H1 (cell line): ENCODE measurements at regions not wholly inside any gene's neighbourhood (a gene's known extent, or its start where the extent isn't known, plus 50 kb on each side); places are given as distances from the start of the nearest gene placed in this dataset.

Experiments used
- CTCF ChIA-PET: fragments of 300-600 bp; sonication (Branson Sonifier 250); formaldehyde crosslinking; loops from one replicate; lab custom pipeline; 2021; ENCODE audit not compliant: partially characterized antibody; lab: Charles Lee
- POLR2A ChIA-PET: fragments of 300-600 bp; sonication (Branson Sonifier 250); formaldehyde crosslinking; loops from one replicate; lab custom pipeline; 2021; ENCODE audit warnings: inconsistent platforms; ENCODE audit not compliant: partially characterized antibody; lab: Charles Lee
- DNase-seq, 2 experiments: peaks; one replicate each; pipeline versions ENCODE4 v3.0.0 to v3.0.0-alpha.2; 2010 to 2022; ENCODE audit warnings: low spot score in 2 of 2, low read depth in 1 of 2, mixed read lengths in 1 of 2
- FAIRE-seq: peaks from 2 replicates; lab custom pipeline; 2011; peaks lifted over from hg19 to GRCh38; lab: Jason Lieb, UNC
- H2AFZ ChIP-seq: 2 replicates; pipeline ENCODE4 v1.8.1; 2012; ENCODE audit warnings: low read length, inconsistent platforms
- H2AK5ac ChIP-seq: 2 replicates; pipeline ENCODE4 v1.6.1; 2013; ENCODE audit warnings: low read depth, low read length
- H2BK120ac ChIP-seq: replicated peaks from 2 replicates; pipeline ENCODE3; 2013; ENCODE audit warnings: low read depth, low read length, inconsistent platforms
- H2BK12ac ChIP-seq: 2 replicates; pipeline ENCODE4 v1.6.1; 2013; ENCODE audit warnings: low read depth, low read length
- H2BK15ac ChIP-seq: 2 replicates; pipeline ENCODE4 v1.6.1; 2013; ENCODE audit warnings: low read length
- H2BK20ac ChIP-seq: 2 replicates; pipeline ENCODE4 v1.6.1; 2013; ENCODE audit warnings: low read length
- H2BK5ac ChIP-seq: 2 replicates; pipeline ENCODE4 v1.6.1; 2013; ENCODE audit warnings: low read depth, low read length
- H3K14ac ChIP-seq: 2 replicates; pipeline ENCODE4 v1.6.1; 2013; ENCODE audit warnings: inconsistent platforms; ENCODE audit not compliant: insufficient read length
- H3K18ac ChIP-seq: 2 replicates; pipeline ENCODE4 v1.6.1; 2013; ENCODE audit warnings: low read length; ENCODE audit errors: extremely low read depth
- H3K23ac ChIP-seq: 2 replicates; pipeline ENCODE4 v1.6.1; 2013; ENCODE audit warnings: inconsistent platforms; ENCODE audit not compliant: insufficient read length
- H3K23me2 ChIP-seq: 2 replicates; pipeline ENCODE4 v1.6.1; 2013; ENCODE audit warnings: low read depth, low read length
- H3K27ac ChIP-seq: 2 replicates; pipeline ENCODE4 v1.6.1; 2011; ENCODE audit warnings: low read depth, low read length, inconsistent platforms
- H3K27me3 ChIP-seq, 4 experiments: replicated peaks in 1 of 4; 1 replicate in 1 of 4; 2 replicates in 3 of 4; pipeline versions ENCODE4 v1.6.1 to v1.8.1; 2011 to 2013; ENCODE audit warnings: low read length in 3 of 4, mild to moderate bottlenecking in 3 of 4, inconsistent platforms in 2 of 4, mixed read lengths in 2 of 4, moderate library complexity in 1 of 4; ENCODE audit not compliant: control insufficient read depth in 3 of 4, insufficient read depth in 3 of 4; ENCODE audit errors: extremely low read depth in 1 of 4
- H3K36me3 ChIP-seq, 4 experiments: 2 replicates each; pipeline versions ENCODE4 v1.6.1 to v1.8.1; 2011 to 2013; ENCODE audit warnings: mild to moderate bottlenecking in 4 of 4, low read length in 3 of 4, moderate library complexity in 2 of 4, control low read depth in 1 of 4, inconsistent platforms in 1 of 4; ENCODE audit not compliant: insufficient read depth in 4 of 4, control insufficient read depth in 2 of 4
- H3K4ac ChIP-seq: replicated peaks from 2 replicates; pipeline ENCODE3; 2013; ENCODE audit warnings: low read length, low read depth, mixed read lengths, inconsistent platforms; ENCODE audit not compliant: insufficient read length
- H3K4me1 ChIP-seq, 4 experiments: replicated peaks in 1 of 4; 1 replicate in 1 of 4; 2 replicates in 3 of 4; pipeline versions ENCODE4 v1.6.1 to v1.8.1; 2011 to 2013; ENCODE audit warnings: low read length in 3 of 4, inconsistent platforms in 2 of 4, mixed read lengths in 1 of 4; ENCODE audit not compliant: insufficient read depth in 4 of 4, control insufficient read depth in 3 of 4
- H3K4me2 ChIP-seq, 2 experiments: 2 replicates each; pipeline versions ENCODE4 v1.6.1 to v1.8.1; 2011 to 2013; ENCODE audit warnings: low read depth in 2 of 2, low read length in 2 of 2, control low read depth in 1 of 2, inconsistent platforms in 1 of 2, mild to moderate bottlenecking in 1 of 2; ENCODE audit not compliant: insufficient read depth in 1 of 2
- H3K4me3 ChIP-seq, 4 experiments: fragments of 200-600, 300-600 bp in 1 of 4; sonication (generic), shearing (Covaris generic), sonication (Bioruptor Twin) in 1 of 4; 2 replicates each; pipeline versions ENCODE4 v1.5.1 to v1.8.1; 2011 to 2016; ENCODE audit warnings: low read length in 4 of 4, low read depth in 3 of 4, control low read depth in 2 of 4, inconsistent platforms in 2 of 4, mild to moderate bottlenecking in 2 of 4, mixed read lengths in 1 of 4, moderate library complexity in 1 of 4; ENCODE audit not compliant: insufficient read depth in 2 of 4; ENCODE audit errors: extremely low read depth in 1 of 4
- H3K56ac ChIP-seq: replicated peaks from 2 replicates; pipeline ENCODE3; 2013; ENCODE audit warnings: low read depth, mild to moderate bottlenecking, mixed read lengths, low read length, inconsistent platforms; ENCODE audit not compliant: insufficient read length
- H3K79me1 ChIP-seq: 2 replicates; pipeline ENCODE4 v1.6.1; 2013; ENCODE audit warnings: low read depth, low read length, control low read depth
- H3K79me2 ChIP-seq, 2 experiments: 2 replicates each; pipeline versions ENCODE4 v1.6.1 to v1.8.1; 2012 to 2013; ENCODE audit warnings: low read length in 2 of 2, mild to moderate bottlenecking in 2 of 2, inconsistent platforms in 1 of 2; ENCODE audit not compliant: insufficient read depth in 2 of 2, control insufficient read depth in 1 of 2
- H3K9ac ChIP-seq, 4 experiments: replicated peaks in 1 of 4; 1 replicate in 1 of 4; 2 replicates in 3 of 4; pipeline versions ENCODE4 v1.6.1 to v1.8.1; 2011 to 2013; ENCODE audit warnings: low read depth in 3 of 4, low read length in 3 of 4, control low read depth in 2 of 4, mild to moderate bottlenecking in 2 of 4, moderate library complexity in 2 of 4, inconsistent platforms in 1 of 4; ENCODE audit errors: extremely low read depth in 1 of 4
- H3K9me3 ChIP-seq, 2 experiments: 2 replicates each; pipeline versions ENCODE4 v1.6.1 to v1.8.1; 2012 to 2013; ENCODE audit warnings: mild to moderate bottlenecking in 2 of 2, moderate library complexity in 2 of 2, control low read depth in 1 of 2, inconsistent platforms in 1 of 2, low read depth in 1 of 2, low read length in 1 of 2, mixed read lengths in 1 of 2; ENCODE audit not compliant: insufficient read depth in 2 of 2
- H4K20me1 ChIP-seq, 2 experiments: replicated peaks in 1 of 2; 2 replicates each; pipeline versions ENCODE3 to v1.8.1; 2011 to 2013; ENCODE audit warnings: inconsistent platforms in 2 of 2, low read length in 2 of 2, mild to moderate bottlenecking in 1 of 2; ENCODE audit not compliant: insufficient read depth in 2 of 2, control insufficient read depth in 1 of 2
- H4K5ac ChIP-seq: 2 replicates; pipeline ENCODE4 v1.6.1; 2013; ENCODE audit warnings: low read length, low read depth, mixed read lengths, inconsistent platforms; ENCODE audit not compliant: insufficient read length
- H4K8ac ChIP-seq: 2 replicates; pipeline ENCODE4 v1.8.0; 2013; ENCODE audit warnings: mild to moderate bottlenecking, moderate library complexity, low read length, inconsistent platforms; ENCODE audit not compliant: insufficient read depth; ENCODE audit errors: extremely low read depth
- H4K91ac ChIP-seq: replicated peaks from 2 replicates; pipeline ENCODE3; 2013; ENCODE audit warnings: low read length, mixed read lengths, inconsistent platforms; ENCODE audit not compliant: insufficient read length
- CEBPB ChIP-seq: IDR thresholded peaks from 2 replicates; pipeline ENCODE4 v1.6.1; 2012; ENCODE audit warnings: low read depth, low read length
- RAD21 ChIP-seq, 2 experiments: IDR thresholded peaks in 1 of 2; conservative IDR thresholded peaks in 1 of 2; 2 replicates each; pipeline ENCODE4 v1.6.1; 2011; ENCODE audit warnings: low read depth in 2 of 2, low read length in 2 of 2, improper control_type of control experiment in 1 of 2, inconsistent platforms in 1 of 2, mild to moderate bottlenecking in 1 of 2, moderate library complexity in 1 of 2
- WGBS, 2 experiments: shearing (Covaris generic) in 1 of 2; methylation state at CpG; one replicate each; pipeline versions ENCODE4 v1.1.6 to v1.1.7; 2013 to 2015; ENCODE audit warnings: low lambda C conversion rate in 2 of 2, mixed read lengths in 2 of 2, inconsistent platforms in 1 of 2, low coverage in 1 of 2, missing lambda C conversion rate in 1 of 2; ENCODE audit not compliant: insufficient replicate concordance in 2 of 2, insufficient coverage in 1 of 2, insufficient read length in 1 of 2; ENCODE audit errors: extremely low coverage in 1 of 2, missing lambda C conversion rate in 1 of 2; 5-methylcytosine and 5-hydroxymethylcytosine counted together
- TF ChIP-seq, protein P1 (sequence below), 3 experiments: IDR thresholded peaks; 1 replicate in 2 of 3; 2 replicates in 1 of 3; pipeline versions ENCODE4 v1.5.1 to v1.6.1; 2011; ENCODE audit warnings: low read length in 3 of 3, mild to moderate bottlenecking in 3 of 3, inconsistent platforms in 2 of 3, low read depth in 1 of 3, moderate library complexity in 1 of 3; ENCODE audit not compliant: insufficient read depth in 1 of 3; ENCODE audit errors: control extremely low read depth in 1 of 3

DNA sequence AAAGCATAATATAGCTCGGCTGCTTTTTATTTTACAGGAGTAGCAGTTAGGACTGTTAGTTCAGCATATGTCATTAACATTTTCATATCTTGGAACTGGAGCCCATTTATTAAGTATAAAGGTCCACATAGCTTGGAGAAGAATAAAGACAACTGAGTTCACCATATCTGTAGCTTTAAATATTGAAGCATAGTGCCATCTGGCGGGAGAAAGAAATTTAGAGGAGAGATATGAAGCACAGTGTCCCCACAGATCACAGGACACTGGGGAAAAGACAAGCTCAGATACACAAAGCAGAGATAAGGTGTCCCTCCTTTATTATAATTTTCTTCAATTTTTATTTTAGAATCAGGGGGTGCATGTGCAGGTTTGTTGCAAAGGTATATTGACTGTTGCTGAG lies 104.7 kb upstream of the FREM2 start:
- no peak for FAIRE-seq
- CTCF ChIA-PET, result interaction anchor here (0.6 to 2.0 kb wide), 27 partner anchors 8 to 959 kb away, joined by 3 to 8 read pairs (median 3); partner anchors contain the start of gene TRPC4
- POLR2A ChIA-PET, result no interaction called here
- Histone ChIP-seq H4K20me1 (no peaks in the 10 kb centered on the region), H2AFZ (no peak overlapping the region), H3K23me2 (no peaks in the 10 kb centered on the region), H2AK5ac (no peak overlapping the region), H2BK120ac (peak overlapping the region; percentile 30), H3K14ac (no peak overlapping the region), H3K4me2 (no peak overlapping the region), H3K4me1 (no peaks in the 10 kb centered on the region), H3K27me3 (no peaks in the 10 kb centered on the region), H4K91ac (no peak overlapping the region), H3K36me3 (no peaks in the 10 kb centered on the region), H2BK20ac (no peak overlapping the region)
- WGBS, 2 experiments, result 25% methylated on average over 2 of the region's 2 CpGs; no CpG with 5 or more reads in 1 of the 2 experiments
- TF ChIP-seq, protein P1, sequence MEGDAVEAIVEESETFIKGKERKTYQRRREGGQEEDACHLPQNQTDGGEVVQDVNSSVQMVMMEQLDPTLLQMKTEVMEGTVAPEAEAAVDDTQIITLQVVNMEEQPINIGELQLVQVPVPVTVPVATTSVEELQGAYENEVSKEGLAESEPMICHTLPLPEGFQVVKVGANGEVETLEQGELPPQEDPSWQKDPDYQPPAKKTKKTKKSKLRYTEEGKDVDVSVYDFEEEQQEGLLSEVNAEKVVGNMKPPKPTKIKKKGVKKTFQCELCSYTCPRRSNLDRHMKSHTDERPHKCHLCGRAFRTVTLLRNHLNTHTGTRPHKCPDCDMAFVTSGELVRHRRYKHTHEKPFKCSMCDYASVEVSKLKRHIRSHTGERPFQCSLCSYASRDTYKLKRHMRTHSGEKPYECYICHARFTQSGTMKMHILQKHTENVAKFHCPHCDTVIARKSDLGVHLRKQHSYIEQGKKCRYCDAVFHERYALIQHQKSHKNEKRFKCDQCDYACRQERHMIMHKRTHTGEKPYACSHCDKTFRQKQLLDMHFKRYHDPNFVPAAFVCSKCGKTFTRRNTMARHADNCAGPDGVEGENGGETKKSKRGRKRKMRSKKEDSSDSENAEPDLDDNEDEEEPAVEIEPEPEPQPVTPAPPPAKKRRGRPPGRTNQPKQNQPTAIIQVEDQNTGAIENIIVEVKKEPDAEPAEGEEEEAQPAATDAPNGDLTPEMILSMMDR (IDR thresholded peaks at IDR 0.05; ENCODE audit: control extremely low read depth in 1 of 3, insufficient read depth in 1 of 3, low read depth in 1 of 3, low read length in 3 of 3), result peak in 2 of 3 experiments; percentile 41 to 51; a peak in 2 of 4 replicates
- TF ChIP-seq RAD21 (IDR thresholded peaks at IDR 0.05 in 1 of 2, conservative IDR thresholded peaks at IDR 0.05 in 1 of 2; ENCODE audit: low read depth in 2 of 2, low read length in 2 of 2), result peak; percentile 72 to 75
- no peak for TF ChIP-seq CEBPB
- TF ChIP-seq, all 59 proteins: peak for 2
- Histone ChIP-seq H2BK15ac (no peak overlapping the region), H3K9ac (no peak overlapping the region), H3K27ac (no peak overlapping the region), H3K4me3 (no peak overlapping the region), H4K8ac (no peak overlapping the region), H2BK12ac (no peak overlapping the region), H3K79me1 (no peaks in the 10 kb centered on the region), H3K79me2 (no peaks in the 10 kb centered on the region), H3K9me3 (no peaks in the 10 kb centered on the region), H3K4ac (no peak overlapping the region), H3K18ac (no peak overlapping the region), H3K56ac (no peak overlapping the region), H4K5ac (no peak overlapping the region), H2BK5ac (no peak overlapping the region), H3K23ac (no peak overlapping the region)
- no peak for DNase-seq
